Epithelial cell of esophagus (primary cell): ENCODE measurements at regions not wholly inside any gene's neighbourhood (a gene's known extent, or its start where the extent isn't known, plus 50 kb on each side); places are given as distances from the start of the nearest gene placed in this dataset.

Experiments
- DNase-seq: peaks from one replicate; pipeline ENCODE4 v3.0.0; 2010; ENCODE audit warnings: low read depth
- H3K4me3 ChIP-seq: 2 replicates; pipeline ENCODE4 v1.5.1; 2011; ENCODE audit warnings: mild to moderate bottlenecking, low read length, control low read depth
- CTCF ChIP-seq: IDR thresholded peaks from 2 replicates; pipeline ENCODE4 v1.5.1; 2011; ENCODE audit warnings: low read depth, mild to moderate bottlenecking, low read length, control low read depth, inconsistent platforms; ENCODE audit not compliant: insufficient read depth; ENCODE audit errors: missing control alignments

- peak; percentile 51 for DNase-seq
- H3K4me3 ChIP-seq, result no peak overlapping the region
- TF ChIP-seq CTCF, result no peak
These were observed 266.1 kb downstream of the SMARCA2 start for GRCh38 chr9:2281031-2281802.

- no peak for DNase-seq
- H3K4me3 ChIP-seq, result no peak overlapping the region
- TF ChIP-seq CTCF, result no peak
These were observed 266.6 kb downstream of the SMARCA2 start for GRCh38 chr9:2281803-2282185.

- DNase-seq, result no peak
- no peak for TF ChIP-seq CTCF
- no peak overlapping the region for H3K4me3 ChIP-seq
These were observed 269.6 kb downstream of the SMARCA2 start for GRCh38 chr9:2284770-2285169.

GRCh38 chr9:2285416-2286332, 270.5 kb downstream of the SMARCA2 start:
- H3K4me3 ChIP-seq, result no peak overlapping the region
- DNase-seq, result peak; percentile 92
- TF ChIP-seq CTCF, result no peak

GRCh38 chr9:2286333-2286705, 271.2 kb downstream of the SMARCA2 start:
- no peak overlapping the region for H3K4me3 ChIP-seq
- no peak for DNase-seq
- no peak for TF ChIP-seq CTCF

GRCh38 chr9:2286825-2287455, 271.8 kb downstream of the SMARCA2 start:
- no peak for TF ChIP-seq CTCF
- DNase-seq, result no peak
- no peak overlapping the region for H3K4me3 ChIP-seq
